ENCODE measurements at regions not wholly inside any gene's neighbourhood (a gene's known extent, or its start where the extent isn't known, plus 50 kb on each side); places are given as distances from the start of the nearest gene placed in this dataset.

- no TSS peak for BruUV-seq (replicated peaks)
- no peaks in the 10 kb centered on the region for H3K79me2 ChIP-seq (ENCODE audit: control insufficient read depth, insufficient read depth, low read length)
- intact Hi-C loops (cut with micrococcal nuclease): no loop called here
- H3K9ac ChIP-seq (replicated peaks; ENCODE audit: extremely low read depth, insufficient read depth, low read length): no peak overlapping the region
- POLR2A ChIA-PET: no interaction called here
- dilution Hi-C loops (cut with MboI; ENCODE audit: extremely low pct_ligation_motif_present, low sequenced_read_pairs): no loop called here
- H2AFZ ChIP-seq (ENCODE audit: low read depth, low read length): no peak overlapping the region
- H3K27ac ChIP-seq (ENCODE audit: insufficient read depth, low read depth, low read length): no peak overlapping the region
- H3K27me3 ChIP-seq (ENCODE audit: control insufficient read depth in 2 of 2, insufficient read depth in 2 of 2, low read length in 2 of 2): no peaks in the 10 kb centered on the region
- DNase-seq (ENCODE audit: low read depth, low spot score) (peak; percentile 31), FAIRE-seq (peak; percentile 21)
- no peaks in the 10 kb centered on the region for H3K36me3 ChIP-seq (ENCODE audit: control insufficient read depth in 2 of 2, extremely low read depth in 1 of 2, insufficient read depth in 2 of 2, low read length in 2 of 2)
- no peaks in the 10 kb centered on the region for H3K9me1 ChIP-seq (replicated peaks; ENCODE audit: control insufficient read depth, extremely low read depth, insufficient read depth, low read length)
- no peak overlapping the region for H3K4me2 ChIP-seq (ENCODE audit: insufficient read depth, low read length)
- H3K4me1 ChIP-seq (ENCODE audit: control insufficient read depth, extremely low read depth, insufficient read depth, low read length): peaks cover 26% of the 10 kb centered on the region
- TF ChIP-seq FOS (IDR thresholded peaks at IDR 0.05; ENCODE audit: borderline replicate concordance, insufficient read depth, low read length) (peak; percentile 60), GATA2 (IDR thresholded peaks at IDR 0.05; ENCODE audit: insufficient read depth, insufficient read length, low read depth, low read length) (peak; percentile 86), CTCF (IDR thresholded peaks at IDR 0.05; ENCODE audit: extremely low read depth in 1 of 2, insufficient read depth in 1 of 2, low read depth in 1 of 2, low read length in 2 of 2) (no peak), POLR2AphosphoS5 (IDR thresholded peaks at IDR 0.05; ENCODE audit: insufficient read depth, low read depth, low read length) (peak; percentile 52)
- H4K20me1 ChIP-seq (replicated peaks; ENCODE audit: control insufficient read depth, extremely low read depth, insufficient read depth, low read length): no peaks in the 10 kb centered on the region
- H3K4me3 ChIP-seq (replicated peaks in 1 of 3; ENCODE audit: insufficient read depth in 1 of 3, low read depth in 1 of 3, low read length in 3 of 3): no peak overlapping the region
- no peaks in the 10 kb centered on the region for H3K9me3 ChIP-seq (replicated peaks; ENCODE audit: control insufficient read depth, insufficient read depth, low read length)
- CTCF ChIA-PET: interaction anchor here (0.7 to 2.4 kb wide), 6 partner anchors 10 to 165 kb away, joined by 3 to 9 read pairs (median 6); no protein-coding TSS in a partner anchor
These were observed 219.5 kb downstream of the HLX start for GRCh38 chr1:221098471-221099405.
